ENCODE measurements at regions not wholly inside any gene's neighbourhood (a gene's known extent, or its start where the extent isn't known, plus 50 kb on each side); places are given as distances from the start of the nearest gene placed in this dataset.

GRCh38 chr5:175347931-175348330 lies 96.1 kb downstream of the DRD1 start:
- H3K9me3 ChIP-seq: no peaks in the 10 kb centered on the region
- H3K4me3 ChIP-seq (ENCODE audit: low read depth in 2 of 2, low read length in 1 of 2): no peak overlapping the region
- no peaks in the 10 kb centered on the region for H3K4me1 ChIP-seq (ENCODE audit: control insufficient read depth in 1 of 2, insufficient read depth in 2 of 2, low read depth in 1 of 2, low read length in 1 of 2)
- no peaks in the 10 kb centered on the region for H4K20me1 ChIP-seq (ENCODE audit: insufficient read depth)
- H3K9ac ChIP-seq: no peak overlapping the region
- H3K27me3 ChIP-seq (ENCODE audit: insufficient read depth): no peaks in the 10 kb centered on the region
- no peak overlapping the region for H3K27ac ChIP-seq (ENCODE audit: low read depth in 2 of 2, low read length in 1 of 2)
- DNase-seq: no peak
- no peaks in the 10 kb centered on the region for H3K79me2 ChIP-seq (ENCODE audit: insufficient read depth)
- 6% methylated on average over 1 of the region's 1 CpG for WGBS (ENCODE audit: low lambda C conversion rate)
- no peaks in the 10 kb centered on the region for H3K36me3 ChIP-seq (replicated peaks in 1 of 2; ENCODE audit: control insufficient read depth in 1 of 2, insufficient read depth in 2 of 2, low read length in 1 of 2)
- CTCF ChIA-PET: no interaction called here
- H3F3A ChIP-seq (replicated peaks; ENCODE audit: insufficient read depth): no peaks in the 10 kb centered on the region
- H3K9me2 ChIP-seq: no peaks in the 10 kb centered on the region
- no peak overlapping the region for H3K4me2 ChIP-seq
- TF ChIP-seq PBX3 (IDR thresholded peaks at IDR 0.05) (no peak), GABPA (IDR thresholded peaks at IDR 0.05; ENCODE audit: low read depth) (no peak), TAF1 (IDR thresholded peaks at IDR 0.05; ENCODE audit: borderline replicate concordance, low read depth, low read length) (no peak), YY1 (IDR thresholded peaks at IDR 0.05; ENCODE audit: low read depth) (no peak), CHD2 (IDR thresholded peaks at IDR 0.05; ENCODE audit: low read length, partially characterized antibody) (no peak), MAX (IDR thresholded peaks at IDR 0.05; ENCODE audit: low read depth) (no peak), POLR2AphosphoS5 (IDR thresholded peaks at IDR 0.05; ENCODE audit: low read depth, low read length) (no peak), EZH2phosphoT487 (IDR thresholded peaks at IDR 0.05; ENCODE audit: borderline replicate concordance, low read depth) (no peak), TCF12 (IDR thresholded peaks at IDR 0.05) (no peak), JUND (IDR thresholded peaks at IDR 0.05) (no peak), CTCF (IDR thresholded peaks at IDR 0.05) (no peak), FOXM1 (IDR thresholded peaks at IDR 0.05; ENCODE audit: low read depth) (no peak), USF1 (IDR thresholded peaks at IDR 0.05; ENCODE audit: borderline replicate concordance, low read depth) (no peak), RAD21 (IDR thresholded peaks at IDR 0.05; ENCODE audit: low read length) (no peak), FOXJ3 (CRISPR knock-in tag; IDR thresholded peaks at IDR 0.05) (no peak), RCOR1 (IDR thresholded peaks at IDR 0.05; ENCODE audit: low read length) (no peak), RFX5 (IDR thresholded peaks at IDR 0.05; ENCODE audit: low read length) (no peak), NFIC (IDR thresholded peaks at IDR 0.05; ENCODE audit: borderline replicate concordance) (no peak)
- no peak overlapping the region for H2AFZ ChIP-seq (ENCODE audit: low read depth)
- POLR2A ChIA-PET: no interaction called here

All from SK-N-SH (cell line).